ENCODE measurements at regions not wholly inside any gene's neighbourhood (a gene's known extent, or its start where the extent isn't known, plus 50 kb on each side); places are given as distances from the start of the nearest gene placed in this dataset.

GRCh38 chr13:104571161-104571892 is 1505.1 kb upstream of the SLC10A2 start:
- peak overlapping the region; percentile 9 for H3K4me3 ChIP-seq (ENCODE audit: low read depth, low read length)

GRCh38 chr13:104567114-104567513 is 1500.9 kb upstream of the SLC10A2 start:
- Histone ChIP-seq H3K27me3 (replicated peaks) (no peaks in the 10 kb centered on the region), H3K27ac (no peak overlapping the region), H3K36me3 (replicated peaks) (no peaks in the 10 kb centered on the region), H3K4me3 (ENCODE audit: low read depth, low read length) (no peak overlapping the region)
- no peak for DNase-seq
- no peak for TF ChIP-seq CTCF (IDR thresholded peaks at IDR 0.05; ENCODE audit: low read depth, low read length, missing control alignments)
- in situ Hi-C loops (cut with HindIII; ENCODE audit: low pct_ligation_motif_present, low sequenced_read_pairs), result no loop called here

More at GRCh38 chr13:104571161-104571892, 1505.1 kb upstream of the SLC10A2 start:
- Histone ChIP-seq H3K27me3 (replicated peaks) (no peaks in the 10 kb centered on the region), H3K27ac (peak overlapping the region; percentile 67), H3K36me3 (replicated peaks) (no peaks in the 10 kb centered on the region)
- in situ Hi-C loops (cut with HindIII; ENCODE audit: low pct_ligation_motif_present, low sequenced_read_pairs), result no loop called here
- peak; percentile 86 for TF ChIP-seq CTCF (IDR thresholded peaks at IDR 0.05; ENCODE audit: low read depth, low read length, missing control alignments)
- DNase-seq, result peak; percentile 99

- H3K27ac ChIP-seq, result no peak overlapping the region
- in situ Hi-C loops (cut with HindIII; ENCODE audit: low pct_ligation_motif_present, low sequenced_read_pairs), result no loop called here
- H3K36me3 ChIP-seq (replicated peaks), result no peaks in the 10 kb centered on the region
- no peak for DNase-seq
- H3K4me3 ChIP-seq (ENCODE audit: low read depth, low read length), result no peak overlapping the region
- no peaks in the 10 kb centered on the region for H3K27me3 ChIP-seq (replicated peaks)
- TF ChIP-seq CTCF (IDR thresholded peaks at IDR 0.05; ENCODE audit: low read depth, low read length, missing control alignments), result no peak
Measured at GRCh38 chr13:104565888-104566287, 1499.7 kb upstream of the SLC10A2 start.

GRCh38 chr13:104553896-104554295 is 1487.7 kb upstream of the SLC10A2 start:
- no peak for TF ChIP-seq CTCF (IDR thresholded peaks at IDR 0.05; ENCODE audit: low read depth, low read length, missing control alignments)
- no peak for DNase-seq
- no peak overlapping the region for H3K27ac ChIP-seq
- in situ Hi-C loops (cut with HindIII; ENCODE audit: low pct_ligation_motif_present, low sequenced_read_pairs), result no loop called here
- no peak overlapping the region for H3K4me3 ChIP-seq (ENCODE audit: low read depth, low read length)
- H3K27me3 ChIP-seq (replicated peaks), result no peaks in the 10 kb centered on the region
- no peaks in the 10 kb centered on the region for H3K36me3 ChIP-seq (replicated peaks)

- H3K4me3 ChIP-seq (ENCODE audit: low read depth, low read length), result no peak overlapping the region
- in situ Hi-C loops (cut with HindIII; ENCODE audit: low pct_ligation_motif_present, low sequenced_read_pairs), result no loop called here
- H3K27me3 ChIP-seq (replicated peaks), result no peaks in the 10 kb centered on the region
- DNase-seq, result peak; percentile 57
- no peak overlapping the region for H3K27ac ChIP-seq
- no peak for TF ChIP-seq CTCF (IDR thresholded peaks at IDR 0.05; ENCODE audit: low read depth, low read length, missing control alignments)
- H3K36me3 ChIP-seq (replicated peaks), result no peaks in the 10 kb centered on the region
Measured at GRCh38 chr13:104553186-104553585, 1487.0 kb upstream of the SLC10A2 start.

GRCh38 chr13:104534847-104535246 is 1468.6 kb upstream of the SLC10A2 start:
- Histone ChIP-seq H3K36me3 (replicated peaks) (no peaks in the 10 kb centered on the region), H3K27ac (no peak overlapping the region), H3K4me3 (ENCODE audit: low read depth, low read length) (no peak overlapping the region), H3K27me3 (replicated peaks) (no peaks in the 10 kb centered on the region)
- in situ Hi-C loops (cut with HindIII; ENCODE audit: low pct_ligation_motif_present, low sequenced_read_pairs), result no loop called here
- DNase-seq, result no peak
- TF ChIP-seq CTCF (IDR thresholded peaks at IDR 0.05; ENCODE audit: low read depth, low read length, missing control alignments), result peak; percentile 16

Data from brain microvascular endothelial cell (primary cell).